A549 (cell line): ENCODE measurements at regions not wholly inside any gene's neighbourhood (a gene's known extent, or its start where the extent isn't known, plus 50 kb on each side); places are given as distances from the start of the nearest gene placed in this dataset.

Source experiments
- ATAC-seq, 2 experiments: fragments of 200-7000 bp in 1 of 2; fragments of >200 bp in 1 of 2; cut with Nextera tagmentation in 1 of 2; cut with Tn5 transposase in 1 of 2; 3 replicates each; pipeline versions ENCODE4 v1.8.0 to v1.9.1; 2018 to 2020; ENCODE audit warnings: mild to moderate bottlenecking in 1 of 2, moderate library complexity in 1 of 2
- CTCF ChIA-PET: fragments of 300-600 bp; sonication (Branson Sonifier 250); formaldehyde crosslinking; extraction: SDS; loops from one replicate; lab custom pipeline; 2021; ENCODE audit warnings: antibody characterized with exemption, inconsistent platforms; lab: Yijun Ruan, JAX
- POLR2A ChIA-PET: fragments of 350-600 bp; formaldehyde crosslinking; extraction: SDS; loops from one replicate; lab custom pipeline; 2021; ENCODE audit warnings: antibody characterized with exemption, inconsistent platforms; lab: Yijun Ruan, JAX
- DNase-seq, 2 experiments: peaks; one replicate each; pipeline versions ENCODE4 v3.0.0 to v3.0.0-alpha.2; 2011 to 2016; ENCODE audit warnings: low read depth in 1 of 2, low spot score in 1 of 2
- FAIRE-seq: peaks from 2 replicates; lab custom pipeline; 2011; peaks lifted over from hg19 to GRCh38; lab: Jason Lieb, UNC
- H3K27ac ChIP-seq, 2 experiments: fragments of >200 bp; sonication (Bioruptor Twin); formaldehyde crosslinking; 3 replicates each; pipeline ENCODE4 v1.5.1; 2016 to 2017
- H3K4me1 ChIP-seq: fragments of >200 bp; sonication (Bioruptor Twin); formaldehyde crosslinking; 3 replicates; pipeline ENCODE4 v1.6.1; 2016
- H3K4me2 ChIP-seq: fragments of >200 bp; sonication (Bioruptor Twin); formaldehyde crosslinking; 3 replicates; pipeline ENCODE4 v1.6.1; 2016
- H3K4me3 ChIP-seq: fragments of >200 bp; sonication (Bioruptor Twin); formaldehyde crosslinking; 3 replicates; pipeline ENCODE4 v1.5.1; 2016
- H3K9me3 ChIP-seq: fragments of >200 bp; sonication (Bioruptor Twin); formaldehyde crosslinking; 3 replicates; pipeline ENCODE4 v1.6.1; 2016
- ATOH8 ChIP-seq: fragments of 250-450 bp; sonication (Bioruptor Pico); IDR thresholded peaks from 2 replicates; pipeline ENCODE4 v1.5.0; 2020; ENCODE audit warnings: low read depth, mild to moderate bottlenecking, moderate library complexity
- BCL3 ChIP-seq: fragments of >200 bp; sonication (Bioruptor Twin); formaldehyde crosslinking; IDR thresholded peaks from 3 replicates; pipeline ENCODE4 v1.6.1; 2016
- CBX8 ChIP-seq: fragments of 200-600 bp; sonication (generic); IDR thresholded peaks from 2 replicates; pipeline ENCODE4 v1.6.1; 2016
- CEBPB ChIP-seq, 2 experiments: fragments of >200 bp in 1 of 2; sonication (Bioruptor Twin) in 1 of 2; formaldehyde crosslinking in 1 of 2; IDR thresholded peaks; 2 replicates each; pipeline ENCODE4 v1.6.1; 2012 to 2016
- CHD4 ChIP-seq: fragments of 200-600 bp; sonication (generic); IDR thresholded peaks from 2 replicates; pipeline ENCODE4 v1.6.1; 2016; ENCODE audit warnings: antibody characterized with exemption, mild to moderate bottlenecking, borderline replicate concordance
- EHF ChIP-seq: fragments of 250-450 bp; sonication (Bioruptor Pico); IDR thresholded peaks from 2 replicates; pipeline ENCODE4 v1.5.0; 2020; ENCODE audit warnings: mild to moderate bottlenecking
- ESRRA ChIP-seq: fragments of 150-350 bp; IDR thresholded peaks from 2 replicates; pipeline ENCODE4 v1.6.1; 2014; ENCODE audit warnings: mild to moderate bottlenecking, low read length, borderline replicate concordance
- FOSL2 ChIP-seq, 2 experiments: fragments of 450-650 bp in 1 of 2; fragments of >200 bp in 1 of 2; sonication (Bioruptor Twin) in 1 of 2; formaldehyde crosslinking; IDR thresholded peaks; 2 replicates each; pipeline versions ENCODE4 v1.5.0 to v1.6.1; 2016 to 2020; ENCODE audit warnings: mild to moderate bottlenecking in 1 of 2, moderate library complexity in 1 of 2
- FOXS1 ChIP-seq: fragments of 250-450 bp; sonication (Bioruptor Pico); IDR thresholded peaks from 2 replicates; pipeline ENCODE4 v1.5.0; 2020; ENCODE audit warnings: mild to moderate bottlenecking, moderate library complexity
- HES2 ChIP-seq: fragments of >200 bp; sonication (Bioruptor Twin); formaldehyde crosslinking; IDR thresholded peaks from 2 replicates; pipeline ENCODE4 v1.6.1; 2016
- HMGXB4 ChIP-seq: fragments of 250-450 bp; sonication (Bioruptor Pico); IDR thresholded peaks from 2 replicates; pipeline ENCODE4 v1.5.0; 2021; ENCODE audit warnings: mild to moderate bottlenecking, moderate library complexity, borderline replicate concordance
- HOXA7 ChIP-seq: fragments of 250-450 bp; sonication (Bioruptor Pico); IDR thresholded peaks from 2 replicates; pipeline ENCODE4 v1.5.0; 2020; ENCODE audit warnings: mild to moderate bottlenecking, moderate library complexity
- HOXB13 ChIP-seq: fragments of 250-450 bp; sonication (Bioruptor Pico); IDR thresholded peaks from 2 replicates; pipeline ENCODE4 v1.5.0; 2020; ENCODE audit warnings: low read depth, mild to moderate bottlenecking, moderate library complexity
- HOXB5 ChIP-seq: fragments of 250-450 bp; sonication (Bioruptor Pico); IDR thresholded peaks from 2 replicates; pipeline ENCODE4 v1.5.0; 2020; ENCODE audit warnings: mild to moderate bottlenecking, moderate library complexity
- JUNB ChIP-seq: fragments of >200 bp; sonication (Bioruptor Twin); formaldehyde crosslinking; IDR thresholded peaks from 2 replicates; pipeline ENCODE4 v1.6.1; 2016
- KDM1A ChIP-seq: fragments of 200-600 bp; sonication (generic); IDR thresholded peaks from 2 replicates; pipeline ENCODE4 v1.6.1; 2016; ENCODE audit warnings: low read depth, mild to moderate bottlenecking
- MYC ChIP-seq: IDR thresholded peaks from 2 replicates; pipeline ENCODE4 v1.6.1; 2012; ENCODE audit warnings: mild to moderate bottlenecking, inconsistent platforms, low read length, improper control_type of control experiment, borderline replicate concordance
- PBX3 ChIP-seq: IDR thresholded peaks from 2 replicates; pipeline ENCODE4 v1.6.1; 2012
- PHF8 ChIP-seq: fragments of 200-600 bp; sonication (generic); IDR thresholded peaks from 2 replicates; pipeline ENCODE4 v1.6.1; 2016; ENCODE audit warnings: low read depth, mild to moderate bottlenecking, antibody characterized with exemption, moderate library complexity, borderline replicate concordance
- RAD21 ChIP-seq, 2 experiments: fragments of >200 bp in 1 of 2; sonication (Bioruptor Twin) in 1 of 2; formaldehyde crosslinking in 1 of 2; IDR thresholded peaks in 1 of 2; conservative IDR thresholded peaks in 1 of 2; 2 replicates in 1 of 2; 3 replicates in 1 of 2; pipeline ENCODE4 v1.6.1; 2012 to 2018; ENCODE audit warnings: inconsistent platforms in 1 of 2
- ZC3H11A ChIP-seq: fragments of 450-650 bp; IDR thresholded peaks from 2 replicates; pipeline ENCODE4 v1.6.1; 2014; ENCODE audit warnings: antibody characterized with exemption, mild to moderate bottlenecking
- ZSCAN20 ChIP-seq: fragments of 250-450 bp; sonication (Bioruptor Pico); IDR thresholded peaks from 2 replicates; pipeline ENCODE4 v1.8.0; 2022; ENCODE audit warnings: mild to moderate bottlenecking, moderate library complexity
- WGBS: methylation state at CpG from one replicate; pipeline ENCODE4 v1.1.6; 2017; ENCODE audit errors: missing lambda C conversion rate; 5-methylcytosine and 5-hydroxymethylcytosine counted together

GRCh38 chr2:236773206-236773605, 203.6 kb downstream of the ACKR3 start (continued):
- TF ChIP-seq HMGXB4 (no peak), HES2 (no peak)

GRCh38 chr2:236774171-236774570, 204.5 kb downstream of the ACKR3 start:
- no peaks in the 10 kb centered on the region for H3K9me3 ChIP-seq
- ChIA-PET POLR2A (no interaction called here), CTCF (interaction anchor here (1.1 kb wide), 2 partner anchors 14 to 116 kb away, joined by 3 read pairs; no protein-coding TSS in a partner anchor)
- FAIRE-seq (no peak), ATAC-seq (no peak), DNase-seq (no peak)
- H3K4me3 ChIP-seq, result no peak overlapping the region
- H3K27ac ChIP-seq, result peak overlapping the region in 1 of 2 experiments; percentile 82; a peak in 3 of 6 replicates
- no peak overlapping the region for H3K4me2 ChIP-seq
- TF ChIP-seq ATOH8 (CRISPR knock-in tag), result no peak
- WGBS, result 64% methylated on average over 9 of the region's 9 CpGs
- peaks cover 37% of the 10 kb centered on the region for H3K4me1 ChIP-seq

GRCh38 chr2:236775511-236775910, 205.9 kb downstream of the ACKR3 start:
- H3K4me1 ChIP-seq, result peaks cover 25% of the 10 kb centered on the region
- no peaks in the 10 kb centered on the region for H3K9me3 ChIP-seq
- ATAC-seq (no peak), FAIRE-seq (no peak), DNase-seq (no peak)
- TF ChIP-seq JUNB (no peak), HES2 (no peak), CBX8 (no peak), PHF8 (no peak), HOXA7 (no peak), ZSCAN20 (no peak), FOSL2 (IDR thresholded peaks at IDR 0.05) (no peak), FOSL2 (CRISPR knock-in tag; IDR thresholded peaks at IDR 0.05) (no peak), CHD4 (no peak), PBX3 (no peak), KDM1A (no peak), BCL3 (no peak), HOXB5 (CRISPR knock-in tag) (no peak), FOXS1 (CRISPR knock-in tag) (no peak), RAD21 (conservative IDR thresholded peaks at IDR 0.05 in 1 of 2, IDR thresholded peaks at IDR 0.05 in 1 of 2) (no peak), ESRRA (no peak), MYC (no peak), CEBPB (IDR thresholded peaks at IDR 0.05) (no peak), EHF (CRISPR knock-in tag) (no peak), ZC3H11A (no peak), HOXB13 (CRISPR knock-in tag) (no peak)
- no peak overlapping the region; the same call in 2 of the 3 replicates for H3K4me2 ChIP-seq
- H3K4me3 ChIP-seq, result no peak overlapping the region
- ChIA-PET CTCF (interaction anchor here (1.1 kb wide), 1 partner anchor 285 kb away, joined by 4 read pairs; no protein-coding TSS in a partner anchor), POLR2A (interaction anchor here (0.6 kb wide), 1 partner anchor 17 kb away, joined by 3 read pairs; no protein-coding TSS in a partner anchor)
- WGBS, result 38% methylated on average over 2 of the region's 2 CpGs
- peak overlapping the region; percentile 79 to 94; a peak in 5 of 6 replicates for H3K27ac ChIP-seq
